PC-9 (cell line): ENCODE measurements at regions not wholly inside any gene's neighbourhood (a gene's known extent, or its start where the extent isn't known, plus 50 kb on each side); places are given as distances from the start of the nearest gene placed in this dataset.

ENCODE experiments used
- BruUV-seq: library from RNA; stranded (reverse); fragments of 400-500 nt; replicated peaks from 2 replicates; lab custom pipeline; 2021; lab: Mats Ljungman, UMichigan
- CTCF ChIA-PET: fragments of 300-600 bp; sonication (Branson Sonifier 250); formaldehyde crosslinking; loops from one replicate; lab custom pipeline; 2022; ENCODE audit warnings: antibody characterized with exemption; lab: Charles Lee
- POLR2A ChIA-PET: fragments of 300-600 bp; sonication (Branson Sonifier 250); formaldehyde crosslinking; loops from one replicate; lab custom pipeline; 2022; ENCODE audit warnings: antibody characterized with exemption; ENCODE audit not compliant: unreplicated experiment; lab: Charles Lee
- DNase-seq, 2 experiments: peaks; one replicate each; pipeline versions ENCODE4 v3.0.0 to v3.0.0-alpha.2; 2015 to 2022; ENCODE audit warnings: mixed read lengths in 1 of 2
- H2AFZ ChIP-seq: fragments of 200-600 bp; sonication (generic); 2 replicates; pipeline ENCODE4 v1.8.1; 2017; ENCODE audit warnings: antibody characterized with exemption
- H3F3A ChIP-seq: fragments of 200-600 bp; sonication (generic); 2 replicates; pipeline ENCODE4 v1.8.1; 2017; ENCODE audit warnings: antibody characterized with exemption, mild to moderate bottlenecking, low read depth; ENCODE audit not compliant: insufficient read depth
- H3K27ac ChIP-seq: fragments of 200-600 bp; sonication (generic); 2 replicates; pipeline ENCODE4 v1.6.1; 2016; ENCODE audit warnings: mixed run types
- H3K27me3 ChIP-seq: fragments of 200-600 bp; sonication (generic); 2 replicates; pipeline ENCODE4 v1.6.1; 2016; ENCODE audit warnings: low read depth, mixed run types; ENCODE audit not compliant: insufficient read depth
- H3K36me3 ChIP-seq: fragments of 200-600 bp; sonication (generic); 2 replicates; pipeline ENCODE4 v1.6.1; 2016; ENCODE audit warnings: low read depth, mixed run types
- H3K4me1 ChIP-seq: fragments of 200-600 bp; sonication (generic); replicated peaks from 2 replicates; pipeline ENCODE4 v1.6.1; 2016; ENCODE audit warnings: mixed run types; ENCODE audit not compliant: insufficient read depth
- H3K4me2 ChIP-seq: fragments of 200-600 bp; sonication (generic); 2 replicates; pipeline ENCODE4 v1.6.1; 2017; ENCODE audit warnings: mixed run types
- H3K4me3 ChIP-seq: fragments of 200-600 bp; sonication (generic); 2 replicates; pipeline ENCODE4 v1.6.1; 2016; ENCODE audit warnings: mixed run types
- H3K79me2 ChIP-seq: fragments of 200-600 bp; sonication (generic); 2 replicates; pipeline ENCODE4 v1.6.1; 2017; ENCODE audit warnings: low read depth, mixed run types
- H3K9me2 ChIP-seq: fragments of 200-600 bp; sonication (generic); 2 replicates; pipeline ENCODE4 v1.8.1; 2017; ENCODE audit warnings: mild to moderate bottlenecking; ENCODE audit not compliant: insufficient read depth
- H3K9me3 ChIP-seq: fragments of 200-600 bp; sonication (generic); 2 replicates; pipeline ENCODE4 v1.8.1; 2016; ENCODE audit warnings: low read depth; ENCODE audit not compliant: insufficient read depth
- H4K20me1 ChIP-seq: fragments of 200-600 bp; sonication (generic); 2 replicates; pipeline ENCODE4 v1.8.1; 2017; ENCODE audit not compliant: insufficient read depth
- EZH2 ChIP-seq: fragments of 200-600 bp; sonication (generic); IDR thresholded peaks from 2 replicates; pipeline ENCODE4 v1.8.0; 2017; ENCODE audit warnings: antibody characterized with exemption, low read depth
- intact Hi-C: fragments of 100-400 bp; cut with micrococcal nuclease; formaldehyde crosslinking; loops from one replicate; pipeline ENCODE4 v1.10.0; 2022; ENCODE audit not compliant: unreplicated experiment
- TF ChIP-seq, protein P1 (sequence below): fragments of 200-600 bp; sonication (generic); conservative IDR thresholded peaks from 2 replicates; pipeline ENCODE4 v1.6.1; 2017; ENCODE audit warnings: mixed run types, antibody characterized with exemption, mild to moderate bottlenecking, moderate library complexity

DNA sequence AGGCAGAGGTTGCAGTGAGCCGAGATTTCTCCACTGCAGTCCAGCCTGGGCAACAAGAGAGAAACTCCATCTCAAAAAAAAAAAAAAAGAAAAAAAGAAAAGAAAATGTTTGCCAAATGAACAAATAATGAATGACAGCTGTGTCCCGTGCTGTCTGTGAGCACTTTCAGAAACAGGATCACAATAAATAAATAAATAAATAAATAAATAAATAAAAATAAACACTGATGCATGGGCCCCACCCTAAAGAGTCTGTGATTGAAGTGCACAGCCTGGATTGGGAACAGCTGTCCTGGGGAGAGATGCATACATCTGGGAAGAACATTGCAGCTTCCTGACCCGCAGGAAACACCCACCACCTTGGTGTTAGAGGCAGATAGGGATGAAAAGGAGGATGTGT, 123.6 kb downstream of the NPTX2 start:
- Histone ChIP-seq H4K20me1 (no peaks in the 10 kb centered on the region), H3K36me3 (no peaks in the 10 kb centered on the region), H3K4me2 (no peak overlapping the region), H3K9me2 (no peaks in the 10 kb centered on the region), H3K4me1 (no peaks in the 10 kb centered on the region), H3K4me3 (no peak overlapping the region), H3K9me3 (no peaks in the 10 kb centered on the region), H3K27me3 (peaks cover 70% of the 10 kb centered on the region), H3K79me2 (no peaks in the 10 kb centered on the region), H2AFZ (no peak overlapping the region), H3K27ac (no peak overlapping the region), H3F3A (no peaks in the 10 kb centered on the region; the same call in 1 of the 2 replicates)
- BruUV-seq = no TSS peak
- intact Hi-C loops = no loop called here
- ChIA-PET CTCF (interaction anchor here (0.6 kb wide), 1 partner anchor 38 kb away, joined by 5 read pairs; no protein-coding TSS in a partner anchor), POLR2A (no interaction called here)
- TF ChIP-seq, protein P1, sequence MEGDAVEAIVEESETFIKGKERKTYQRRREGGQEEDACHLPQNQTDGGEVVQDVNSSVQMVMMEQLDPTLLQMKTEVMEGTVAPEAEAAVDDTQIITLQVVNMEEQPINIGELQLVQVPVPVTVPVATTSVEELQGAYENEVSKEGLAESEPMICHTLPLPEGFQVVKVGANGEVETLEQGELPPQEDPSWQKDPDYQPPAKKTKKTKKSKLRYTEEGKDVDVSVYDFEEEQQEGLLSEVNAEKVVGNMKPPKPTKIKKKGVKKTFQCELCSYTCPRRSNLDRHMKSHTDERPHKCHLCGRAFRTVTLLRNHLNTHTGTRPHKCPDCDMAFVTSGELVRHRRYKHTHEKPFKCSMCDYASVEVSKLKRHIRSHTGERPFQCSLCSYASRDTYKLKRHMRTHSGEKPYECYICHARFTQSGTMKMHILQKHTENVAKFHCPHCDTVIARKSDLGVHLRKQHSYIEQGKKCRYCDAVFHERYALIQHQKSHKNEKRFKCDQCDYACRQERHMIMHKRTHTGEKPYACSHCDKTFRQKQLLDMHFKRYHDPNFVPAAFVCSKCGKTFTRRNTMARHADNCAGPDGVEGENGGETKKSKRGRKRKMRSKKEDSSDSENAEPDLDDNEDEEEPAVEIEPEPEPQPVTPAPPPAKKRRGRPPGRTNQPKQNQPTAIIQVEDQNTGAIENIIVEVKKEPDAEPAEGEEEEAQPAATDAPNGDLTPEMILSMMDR = no peak
- no peak for TF ChIP-seq EZH2
- DNase-seq = no peak

GRCh38 chr7:98745722-98746318, 124.0 kb downstream of the TMEM130 start:
- intact Hi-C loops = loop anchor here (1.0 to 2.0 kb wide), 2 partner anchors 325 to 451 kb away; no protein-coding TSS in a partner anchor
- Histone ChIP-seq H3F3A (no peaks in the 10 kb centered on the region), H3K27me3 (peaks cover 61% of the 10 kb centered on the region), H3K9me3 (no peaks in the 10 kb centered on the region), H3K9me2 (no peaks in the 10 kb centered on the region), H3K27ac (no peak overlapping the region), H3K79me2 (no peaks in the 10 kb centered on the region), H3K36me3 (no peaks in the 10 kb centered on the region), H4K20me1 (no peaks in the 10 kb centered on the region), H3K4me3 (no peak overlapping the region), H2AFZ (no peak overlapping the region), H3K4me1 (no peaks in the 10 kb centered on the region), H3K4me2 (no peak overlapping the region)
- POLR2A ChIA-PET = no interaction called here
- BruUV-seq = no TSS peak
- DNase-seq = peak; percentile 42 to 74
- TF ChIP-seq, protein P1 = peak; percentile 87
- TF ChIP-seq EZH2 = no peak
- CTCF ChIA-PET = interaction anchor here (0.6 to 1.2 kb wide), 5 partner anchors 47 to 324 kb away, joined by 3 to 11 read pairs (median 5); no protein-coding TSS in a partner anchor

DNA sequence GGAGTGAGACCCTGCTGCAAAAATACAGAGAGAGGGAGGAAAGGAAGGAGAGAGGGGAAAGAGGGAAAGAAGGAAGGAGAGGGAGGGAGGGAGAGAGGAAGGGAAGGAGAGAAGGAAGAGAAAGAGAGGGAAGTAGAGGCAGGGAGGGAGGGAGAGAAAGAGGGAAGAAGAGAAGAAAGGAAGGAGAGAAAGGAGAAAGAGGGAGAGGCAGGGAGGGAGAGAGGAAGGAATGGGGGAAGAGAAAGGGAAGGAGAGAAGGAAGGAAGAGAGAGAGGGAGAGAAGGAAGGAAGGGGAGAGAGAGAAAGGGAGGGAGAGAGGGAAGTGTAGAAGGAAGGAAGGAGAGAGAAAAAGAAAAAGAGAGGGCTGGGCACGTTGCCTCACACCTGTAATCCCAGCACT, 121.7 kb downstream of the TMEM130 start:
- Histone ChIP-seq H3K4me1 (no peaks in the 10 kb centered on the region), H3K27ac (no peak overlapping the region), H3F3A (no peaks in the 10 kb centered on the region), H4K20me1 (no peaks in the 10 kb centered on the region), H2AFZ (no peak overlapping the region), H3K9me2 (no peaks in the 10 kb centered on the region), H3K9me3 (no peaks in the 10 kb centered on the region), H3K4me3 (no peak overlapping the region), H3K36me3 (no peaks in the 10 kb centered on the region), H3K27me3 (peaks cover 40% of the 10 kb centered on the region; the same call in 1 of the 2 replicates), H3K79me2 (no peaks in the 10 kb centered on the region), H3K4me2 (no peak overlapping the region)
- BruUV-seq = no TSS peak
- POLR2A ChIA-PET = no interaction called here
- intact Hi-C loops = no loop called here
- TF ChIP-seq, protein P1 = no peak
- no peak for TF ChIP-seq EZH2
- no peak for DNase-seq
- CTCF ChIA-PET = no interaction called here
